ENCODE measurements at regions not wholly inside any gene's neighbourhood (a gene's known extent, or its start where the extent isn't known, plus 50 kb on each side); places are given as distances from the start of the nearest gene placed in this dataset.

DNA sequence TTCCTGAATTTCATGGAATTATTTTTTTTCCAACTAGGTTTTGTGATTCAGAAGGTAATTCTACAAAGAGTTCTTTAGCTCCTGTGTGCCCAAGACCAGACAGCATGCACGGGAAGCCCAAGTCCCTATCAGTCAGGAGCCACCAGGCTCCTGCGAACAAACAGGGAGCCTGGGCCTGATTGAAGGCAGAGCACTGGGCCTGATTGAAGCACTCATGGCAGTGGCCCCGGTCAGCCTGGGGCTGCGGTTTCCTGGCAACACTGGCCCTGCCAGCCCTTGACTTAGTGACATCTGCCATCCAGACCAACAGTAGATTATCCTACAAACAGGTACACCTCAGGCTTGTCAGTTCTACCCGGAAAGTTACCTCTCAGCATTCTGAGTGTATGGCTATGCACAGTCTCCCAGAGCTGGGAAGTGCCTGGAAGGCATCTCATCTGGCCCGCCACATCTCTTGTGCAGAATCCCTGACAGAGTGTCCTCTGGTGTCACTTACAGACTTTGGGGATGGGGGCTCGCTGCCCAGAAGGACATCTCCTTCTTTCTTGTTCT lies 133.8 kb downstream of the VEGFA start:
- DNase-seq (ENCODE audit: low spot score): no peak

- no peak for DNase-seq (ENCODE audit: low spot score)
Measured at GRCh38 chr6:43901733-43902230, 131.8 kb downstream of the VEGFA start.

- DNase-seq (ENCODE audit: low spot score): no peak
Measured at GRCh38 chr6:43900916-43901732, 131.1 kb downstream of the VEGFA start.

DNA sequence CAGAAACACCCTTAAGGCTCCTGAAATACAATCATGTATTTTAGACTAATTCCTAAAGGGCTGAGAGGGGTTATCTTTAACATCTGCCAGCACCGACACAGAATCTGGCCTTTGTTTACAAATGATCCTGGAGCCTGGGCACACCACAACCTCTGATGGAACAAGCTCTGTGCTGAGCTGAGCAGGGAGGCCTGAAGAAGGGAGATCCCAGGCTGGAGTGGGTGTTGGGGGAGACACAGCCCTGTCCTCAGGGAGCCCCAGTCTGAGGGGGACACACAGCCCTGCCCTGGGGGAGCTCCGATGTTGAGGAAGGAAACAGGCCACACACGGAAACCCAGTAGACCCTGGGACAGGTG lies 130.5 kb downstream of the VEGFA start:
- DNase-seq (ENCODE audit: low spot score): no peak

- no peak for DNase-seq (ENCODE audit: low spot score)
Measured at GRCh38 chr6:43899830-43900229, 129.8 kb downstream of the VEGFA start.

GRCh38 chr6:43898358-43899131 lies 128.5 kb downstream of the VEGFA start:
- no peak for DNase-seq (ENCODE audit: low spot score)

DNA sequence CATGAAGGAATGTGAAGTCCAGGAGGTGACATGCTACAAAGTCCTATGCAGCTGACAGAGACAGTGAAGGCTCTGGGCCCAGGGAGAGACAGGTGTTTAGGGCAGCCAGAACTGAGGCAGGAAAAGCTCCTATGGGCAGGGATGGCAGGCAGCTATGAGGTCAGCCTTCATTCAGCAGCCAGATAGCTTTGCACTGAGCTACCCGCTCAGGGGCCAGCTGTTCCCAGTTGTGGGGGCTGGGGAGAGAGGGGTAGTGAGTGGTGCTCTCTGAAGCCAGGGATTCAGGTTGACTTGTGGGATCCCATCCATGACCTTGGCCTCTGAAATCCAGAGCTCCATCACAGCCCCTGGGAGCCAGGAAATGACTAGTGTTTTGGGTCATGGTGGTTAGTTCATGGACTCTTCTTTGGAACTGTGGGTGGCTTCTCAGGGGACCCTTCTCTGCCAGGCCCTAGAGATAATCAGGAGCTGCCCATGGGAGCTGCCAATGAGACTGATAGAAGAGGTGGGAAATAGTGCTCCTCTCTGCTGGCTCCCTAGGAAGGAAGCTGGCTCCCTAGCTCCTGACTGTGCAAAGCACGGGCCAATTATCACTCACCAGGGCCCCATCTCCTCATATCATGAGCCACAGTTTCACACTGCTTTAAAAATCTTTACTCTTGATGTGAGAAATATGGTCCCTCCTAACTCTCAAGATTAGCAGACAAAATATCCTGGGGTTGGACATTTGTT lies 127.7 kb downstream of the VEGFA start:
- no peak for DNase-seq (ENCODE audit: low spot score)

DNA sequence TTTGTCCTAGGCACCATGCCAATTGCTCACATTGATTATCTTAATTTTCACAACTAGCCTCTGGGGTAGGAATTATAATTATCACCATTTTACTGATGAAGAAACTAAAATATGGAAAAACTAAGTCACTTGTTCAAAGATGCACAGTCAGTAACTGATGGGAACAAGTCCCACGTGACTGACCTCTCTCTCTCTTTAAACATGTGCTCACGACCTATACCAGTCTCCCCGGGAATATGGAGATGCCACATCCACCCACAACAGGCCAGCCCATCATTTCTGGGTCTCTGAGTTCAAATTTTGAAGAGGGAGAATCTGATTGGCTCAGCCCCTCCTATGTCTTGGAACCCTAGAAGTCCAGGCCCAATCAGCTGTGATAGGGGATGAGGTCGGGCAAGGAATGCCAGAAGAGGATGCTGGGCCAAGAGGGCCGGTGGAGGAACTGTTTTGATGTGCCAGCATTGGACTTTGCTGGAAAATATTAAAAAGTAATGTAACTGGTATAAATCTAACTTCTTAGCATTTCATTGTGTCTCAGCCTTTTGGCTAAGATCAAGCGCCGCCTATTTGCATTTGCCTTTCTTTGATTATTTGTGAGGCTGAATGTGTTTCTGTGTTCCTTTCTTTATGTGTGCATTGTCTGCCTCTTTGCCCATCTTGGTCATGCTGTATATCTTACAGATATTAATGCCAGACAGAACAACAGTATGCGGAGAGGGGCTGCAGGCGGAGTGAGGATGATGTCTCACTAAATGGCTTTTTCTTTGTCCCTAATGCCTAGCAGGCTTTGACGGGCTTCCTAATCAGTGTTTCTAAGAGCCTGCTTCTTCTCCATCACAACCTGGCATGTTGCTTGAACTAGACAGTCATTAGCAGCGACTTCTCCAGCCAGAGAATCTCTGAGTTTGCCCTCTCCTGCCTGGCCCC lies 126.6 kb downstream of the VEGFA start:
- DNase-seq (ENCODE audit: low spot score): no peak

GRCh38 chr6:43895656-43896328 lies 125.8 kb downstream of the VEGFA start:
- DNase-seq (ENCODE audit: low spot score): no peak

DNA sequence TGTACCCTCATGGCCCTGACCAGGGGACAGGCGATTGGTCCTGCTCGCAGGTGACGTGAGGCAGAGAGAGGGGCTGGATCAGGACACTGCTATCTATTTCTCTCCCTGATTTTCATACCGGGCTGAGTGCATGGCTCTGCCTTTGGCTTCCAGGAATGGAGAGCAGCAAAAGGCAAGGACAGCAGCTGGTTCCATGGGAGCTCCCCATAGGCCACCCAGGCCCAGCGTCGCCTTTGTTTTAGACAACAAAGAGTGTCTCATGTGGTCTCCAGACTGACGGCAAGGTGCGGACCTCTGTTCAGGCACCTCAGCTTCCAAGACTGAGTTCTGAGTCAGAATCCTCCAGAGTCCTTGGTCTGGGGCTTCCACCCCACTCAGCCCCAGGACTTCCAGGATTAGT lies 123.1 kb downstream of the VEGFA start:
- DNase-seq (ENCODE audit: low spot score): no peak

DNA sequence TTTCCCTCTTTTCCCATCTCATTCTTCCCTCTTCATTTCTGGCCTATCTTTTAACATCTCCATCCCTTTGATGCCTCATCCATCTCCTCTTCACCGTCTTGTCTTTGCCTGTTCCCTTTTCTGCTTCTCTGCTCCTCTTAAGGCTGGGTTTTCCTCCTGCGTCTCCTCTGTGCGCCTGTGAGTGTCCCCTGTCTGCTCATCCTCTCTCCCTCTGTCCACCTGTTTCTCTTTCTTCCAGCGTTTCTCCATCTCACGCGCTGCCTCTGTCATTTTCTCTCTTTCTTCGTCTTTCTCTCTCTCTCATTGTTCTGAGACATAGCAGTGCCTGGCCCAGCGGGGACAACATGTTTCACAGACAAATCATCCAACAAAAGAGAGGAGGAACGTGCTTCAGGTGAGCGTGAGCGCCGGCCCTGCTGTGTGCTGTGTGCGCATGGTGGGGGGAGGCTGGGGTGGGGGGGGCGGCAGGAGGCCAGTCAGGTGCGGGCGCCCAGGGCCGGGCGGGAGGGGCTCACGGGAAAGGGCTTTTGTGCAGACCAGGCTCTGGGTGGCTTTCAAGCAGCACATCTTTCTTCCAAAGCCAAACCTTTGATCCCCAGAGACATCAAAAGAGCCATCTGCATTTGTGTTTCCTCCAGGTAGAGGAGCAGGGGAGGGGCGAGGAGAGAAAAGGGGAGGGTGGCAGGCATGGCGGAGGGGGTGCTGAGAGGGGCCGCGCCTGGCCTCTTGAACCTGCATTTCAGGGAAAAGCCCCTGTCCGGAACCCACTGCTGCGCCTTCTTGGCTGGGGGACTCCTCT lies 121.3 kb downstream of the VEGFA start:
- DNase-seq (ENCODE audit: low spot score): no peak

- no peak for DNase-seq (ENCODE audit: low spot score)
Measured at GRCh38 chr6:43890197-43891062, 120.4 kb downstream of the VEGFA start.

GRCh38 chr6:43887906-43888683 lies 118.1 kb downstream of the VEGFA start:
- no peak for DNase-seq (ENCODE audit: low spot score)

GRCh38 chr6:43887340-43887858 lies 117.4 kb downstream of the VEGFA start:
- DNase-seq (ENCODE audit: low spot score): no peak

- no peak for DNase-seq (ENCODE audit: low spot score)
Measured at GRCh38 chr6:43886717-43887339, 116.8 kb downstream of the VEGFA start.

DNA sequence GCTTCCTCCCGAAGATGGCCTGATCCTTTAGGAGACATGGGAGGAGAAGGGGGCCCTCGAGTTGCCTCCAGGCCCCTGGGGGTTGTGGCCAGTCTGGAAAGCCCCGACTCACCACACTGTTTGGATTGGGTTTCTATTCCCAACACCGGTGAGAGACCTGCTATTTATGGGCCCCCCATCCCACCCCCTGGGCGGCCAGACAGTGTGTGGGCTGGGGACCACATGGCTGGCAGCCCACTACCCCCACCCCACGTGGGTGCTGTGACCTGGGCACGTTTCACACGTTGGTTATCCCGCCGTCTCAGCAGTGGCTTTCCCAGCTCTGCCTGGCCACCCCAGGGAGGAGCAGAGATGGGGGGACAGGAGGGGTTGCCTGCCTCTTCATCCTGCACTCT lies 116.1 kb downstream of the VEGFA start:
- DNase-seq (ENCODE audit: low spot score): no peak

GRCh38 chr6:43885399-43886066 lies 115.5 kb downstream of the VEGFA start:
- no peak for DNase-seq (ENCODE audit: low spot score)
